GM18858 (cell line): ENCODE measurements at regions not wholly inside any gene's neighbourhood (a gene's known extent, or its start where the extent isn't known, plus 50 kb on each side); places are given as distances from the start of the nearest gene placed in this dataset.
"Not testable (repeated sequence)": the region's sequence is repeated elsewhere in the genome, so short reads cannot be mapped to it uniquely, and the experiment has no call there.

Experiments
- ATAC-seq: cut with Tn5 transposase; IDR thresholded peaks from one replicate; pipeline ENCODE4 v1.9.1; 2021; ENCODE audit not compliant: unreplicated experiment

GRCh38 chr4:145255311-145255710 is 74.9 kb upstream of the OTUD4 start:
- not testable (repeated sequence) for ATAC-seq

GRCh38 chr4:145252190-145252589 is 71.8 kb upstream of the OTUD4 start:
- ATAC-seq = no peak

GRCh38 chr4:145251391-145251790 is 71.0 kb upstream of the OTUD4 start:
- no peak for ATAC-seq

- ATAC-seq = no peak
These were observed 68.6 kb upstream of the OTUD4 start for GRCh38 chr4:145248971-145249370.

- ATAC-seq = no peak
These were observed 68.1 kb upstream of the OTUD4 start for GRCh38 chr4:145248502-145248901.

GRCh38 chr4:145234091-145234706 is 53.8 kb upstream of the OTUD4 start:
- peak; percentile 99 for ATAC-seq

GRCh38 chr4:145231906-145232700 is 51.7 kb upstream of the OTUD4 start:
- ATAC-seq = no peak

GRCh38 chr4:145230726-145231125 is 50.3 kb upstream of the OTUD4 start:
- ATAC-seq = no peak
